Right lobe of liver (tissue), 4 donors: ENCODE measurements at regions not wholly inside any gene's neighbourhood (a gene's known extent, or its start where the extent isn't known, plus 50 kb on each side); places are given as distances from the start of the nearest gene placed in this dataset.

ENCODE experiments used
- CTCF ChIP-seq, 4 donors: fragments of 200-600 bp in 3 of 4; fragments of 450-650 bp in 1 of 4; IDR thresholded peaks; one replicate each; pipeline versions ENCODE4 v1.5.1 to v1.8.0; 2016 to 2022; ENCODE audit warnings: antibody characterized with exemption in 4 of 4, mild to moderate bottlenecking in 2 of 4
- POLR2A ChIP-seq: fragments of 450-650 bp; IDR thresholded peaks from one replicate; pipeline ENCODE4 v1.6.1; 2017; ENCODE audit warnings: antibody characterized with exemption, mild to moderate bottlenecking
- donor health status: DM: no; HTN: no; CAD: no.
- donor health status: DM: no; HTN: no; CAD: no.
- donor health status: DM: no; HTN: yes; CAD: no.

DNA sequence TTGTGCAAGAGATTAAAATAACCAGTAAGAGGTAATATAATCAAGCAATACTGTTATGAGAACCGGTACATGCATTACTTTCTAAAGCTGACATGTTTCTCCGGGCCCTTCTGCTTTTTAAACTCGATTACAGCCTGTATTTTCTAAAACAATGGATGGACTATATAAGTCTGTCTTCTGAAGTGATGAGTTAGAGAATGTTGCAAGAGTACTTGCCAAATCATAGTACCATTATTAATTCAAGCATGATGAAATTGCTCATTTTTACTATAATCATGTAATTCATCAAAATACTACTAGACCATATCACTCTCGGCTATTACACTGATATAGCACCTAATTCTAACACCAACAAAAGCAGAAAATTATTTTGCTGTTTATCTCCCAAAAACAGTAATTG, 1240.3 kb upstream of the ACVR2A start:
- TF ChIP-seq CTCF (IDR thresholded peaks at IDR 0.05) (no peak), POLR2A (no peak)
